ENCODE measurements at regions not wholly inside any gene's neighbourhood (a gene's known extent, or its start where the extent isn't known, plus 50 kb on each side); places are given as distances from the start of the nearest gene placed in this dataset.

GRCh38 chr9:89917861-89918260, 313.0 kb downstream of the GADD45G start:
- no peak for TF ChIP-seq JUND (IDR thresholded peaks at IDR 0.05)
- no peak for TF ChIP-seq ZBTB33 (IDR thresholded peaks at IDR 0.05; ENCODE audit: borderline replicate concordance, low read depth)
- TF ChIP-seq SMC3 (IDR thresholded peaks at IDR 0.05; ENCODE audit: low read depth, low read length), result no peak
- no peak for TF ChIP-seq TCF12 (IDR thresholded peaks at IDR 0.05)

All from SK-N-SH (cell line).